GM18498 (cell line): ENCODE measurements at regions not wholly inside any gene's neighbourhood (a gene's known extent, or its start where the extent isn't known, plus 50 kb on each side); places are given as distances from the start of the nearest gene placed in this dataset.
"Not testable (repeated sequence)": the region's sequence is repeated elsewhere in the genome, so short reads cannot be mapped to it uniquely, and the experiment has no call there.

Experiments used
- ATAC-seq: cut with Tn5 transposase; IDR thresholded peaks from one replicate; pipeline ENCODE4 v1.9.1; 2021; ENCODE audit warnings: mild to moderate bottlenecking, moderate library complexity; ENCODE audit not compliant: unreplicated experiment

DNA sequence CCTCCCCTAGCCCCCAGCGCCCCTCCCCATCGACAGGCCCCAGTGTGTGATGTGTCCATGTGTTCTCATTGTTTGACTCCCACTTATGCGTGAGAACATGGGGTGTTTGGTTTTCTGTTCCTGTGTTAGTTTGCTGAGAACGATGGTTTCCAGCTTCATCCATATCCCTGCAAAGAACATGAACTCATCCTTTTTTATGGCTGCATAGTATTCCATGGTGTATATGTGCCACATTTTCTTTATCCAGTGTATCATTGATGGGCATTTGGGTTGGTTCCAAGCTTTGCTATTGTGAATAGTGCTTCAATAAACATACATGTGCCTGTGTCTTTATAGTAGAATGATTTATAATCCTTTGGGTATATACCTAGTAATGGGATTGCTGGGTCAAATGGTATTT, 107.6 kb upstream of the ADGRG2 start:
- not testable (repeated sequence) for ATAC-seq

DNA sequence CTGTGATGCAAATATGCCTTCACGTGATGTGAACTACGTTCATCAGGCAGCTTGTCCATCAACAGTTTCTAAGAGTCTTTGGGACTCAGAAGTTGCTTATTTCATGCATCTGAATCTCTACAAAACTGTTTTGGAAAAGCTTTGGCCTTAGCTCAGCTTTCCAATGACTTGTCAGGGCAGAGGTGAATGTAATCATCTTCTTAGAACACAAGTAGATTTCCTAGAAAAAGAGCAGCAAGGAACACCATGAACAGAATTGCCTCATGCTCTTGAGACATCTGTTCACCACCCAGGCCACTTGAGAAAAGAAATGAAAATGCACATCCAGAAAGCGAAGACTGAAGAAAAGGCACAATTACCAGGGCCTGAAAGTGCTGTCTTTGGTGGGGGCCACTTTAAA, 105.8 kb upstream of the PDHA1 start:
- no peak for ATAC-seq

DNA sequence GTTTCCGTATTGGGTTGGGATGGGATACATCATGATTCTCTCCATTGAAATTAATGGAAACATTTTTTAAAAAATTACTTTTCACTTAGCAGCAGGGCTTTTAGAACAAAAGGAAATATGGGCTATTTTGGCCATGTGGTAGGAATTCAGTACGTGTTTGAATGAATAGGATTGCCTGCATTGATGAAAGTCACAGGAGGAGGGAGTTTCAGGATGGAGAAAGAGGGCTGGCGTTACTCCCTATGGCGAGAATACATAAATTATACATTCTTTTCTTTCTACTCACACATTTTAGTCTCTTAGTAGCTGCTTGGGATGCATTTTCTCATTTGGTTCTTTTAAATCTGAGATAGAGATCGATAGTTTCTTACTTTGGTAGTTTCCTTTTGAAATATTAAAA, 100.3 kb upstream of the PDHA1 start:
- ATAC-seq: no peak

DNA sequence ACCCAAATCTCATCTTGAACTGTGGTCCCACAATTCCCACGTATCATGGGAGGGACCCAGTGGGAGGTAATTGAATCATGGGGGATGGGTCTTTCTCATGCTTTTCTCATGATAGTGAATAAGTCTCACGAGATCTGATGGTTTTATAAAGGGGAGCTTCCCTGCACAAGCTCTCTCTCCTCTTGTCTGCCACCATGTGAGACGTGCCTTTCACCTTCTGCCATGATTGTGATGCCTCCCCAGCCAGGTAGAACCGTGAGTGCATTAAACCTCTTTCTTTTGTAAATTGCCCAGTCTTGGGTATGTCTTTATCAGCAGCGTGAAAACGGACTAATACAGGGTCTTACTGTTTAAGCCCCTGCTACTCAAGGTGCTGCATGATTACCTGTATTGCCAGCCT, 98.8 kb upstream of the PDHA1 start:
- ATAC-seq: not testable (repeated sequence)

DNA sequence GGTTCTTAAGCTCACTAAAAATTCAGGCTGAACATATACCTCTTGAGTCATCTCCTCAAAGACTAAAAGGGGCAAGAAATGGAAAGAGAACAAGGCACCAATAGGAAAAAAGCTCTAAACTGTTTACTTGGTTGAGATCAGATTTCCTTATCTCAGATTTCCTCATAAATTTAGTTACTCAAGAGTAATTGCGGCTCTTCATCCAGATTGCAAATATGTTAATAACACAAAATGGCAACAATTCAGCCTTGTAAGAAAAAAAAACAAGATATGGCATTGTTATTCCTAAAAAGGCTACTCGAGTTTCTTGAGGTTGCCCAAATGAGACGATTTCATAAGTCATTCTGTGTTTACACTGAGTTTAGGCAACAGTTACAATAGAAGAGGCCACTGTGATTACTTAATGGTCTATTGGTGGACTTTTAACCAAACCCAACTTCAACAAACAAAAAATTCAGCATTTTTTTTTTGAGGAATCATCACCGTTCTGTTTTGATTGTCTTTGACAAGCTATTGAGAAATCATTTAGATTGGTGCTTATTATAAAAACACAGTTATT, 97.9 kb upstream of the PDHA1 start:
- ATAC-seq: no peak

DNA sequence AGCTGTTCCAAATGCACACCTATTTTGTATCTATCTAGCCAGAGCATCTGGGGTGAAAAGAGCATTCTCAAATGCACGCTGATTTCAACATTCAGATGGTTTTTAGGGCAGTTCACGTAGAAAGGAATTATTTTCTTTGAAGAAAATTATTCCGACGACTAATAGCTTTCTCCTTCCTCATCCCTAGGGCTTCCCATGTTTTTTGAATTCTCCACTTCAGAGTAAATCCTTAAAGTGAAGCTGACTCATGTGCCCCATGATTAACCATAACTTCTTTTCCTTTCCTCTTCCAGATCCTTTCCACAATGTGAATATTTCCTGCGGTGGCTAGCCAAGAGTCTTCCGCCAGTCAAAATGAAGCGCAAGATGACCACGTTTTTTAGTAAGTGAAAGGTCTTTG, 86.7 kb upstream of the PDHA1 start:
- no peak for ATAC-seq

DNA sequence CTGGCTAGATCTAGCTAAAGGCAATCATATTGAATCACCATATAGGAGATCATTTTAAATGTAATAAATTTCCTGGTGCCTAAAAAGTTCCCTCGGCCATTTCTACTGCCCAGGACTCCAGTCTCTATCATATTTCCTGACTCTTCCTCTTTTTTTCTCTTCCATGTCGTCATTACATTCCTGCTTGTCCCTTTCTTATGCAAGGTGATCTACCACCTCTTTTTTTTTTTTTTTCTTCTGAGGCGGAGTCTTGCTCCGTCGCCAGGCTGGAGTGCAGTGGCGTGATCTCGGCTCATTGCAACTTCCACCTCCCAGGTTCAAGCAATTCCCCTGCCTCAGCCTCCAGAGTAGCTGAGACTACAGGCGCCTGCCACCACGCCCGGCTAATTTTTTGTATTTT, 82.7 kb upstream of the PDHA1 start:
- ATAC-seq: not testable (repeated sequence)

DNA sequence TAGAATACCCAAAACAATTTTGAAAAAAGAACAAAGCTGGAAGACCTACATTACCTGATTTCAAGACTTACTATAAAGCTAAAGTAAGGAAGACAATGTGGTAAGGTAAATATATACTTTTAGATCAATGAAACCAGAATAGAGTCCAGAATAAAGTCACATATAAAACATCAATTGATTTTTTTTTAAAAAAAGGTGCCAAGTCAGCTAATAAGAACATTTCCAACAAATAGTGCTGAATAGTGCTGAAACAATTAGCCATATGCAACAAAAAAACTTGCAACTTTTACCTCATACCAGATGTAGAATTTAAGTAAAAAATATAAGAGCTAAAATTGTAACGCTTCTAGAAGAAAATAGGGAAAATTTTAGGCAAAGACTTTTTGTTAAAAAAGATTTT, 73.0 kb upstream of the PDHA1 start:
- no peak for ATAC-seq

DNA sequence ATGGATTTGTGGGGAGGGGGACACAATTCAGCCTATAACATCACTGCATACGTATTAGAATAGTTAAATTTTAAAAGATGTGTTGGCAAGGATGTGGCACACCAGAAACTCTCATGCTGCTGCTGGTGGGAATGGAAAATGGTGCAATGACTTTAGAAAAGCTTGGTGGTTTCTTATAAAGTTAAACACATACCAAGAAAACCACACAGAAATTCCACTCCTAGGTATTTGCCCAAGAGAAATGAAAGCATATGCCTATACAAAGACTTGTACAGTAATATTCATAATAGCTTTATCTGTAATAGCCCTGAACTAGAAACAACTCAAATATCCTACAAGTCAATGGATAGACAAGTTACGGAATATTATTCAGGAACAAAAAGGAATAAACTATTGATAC, 71.3 kb upstream of the PDHA1 start:
- ATAC-seq: no peak

DNA sequence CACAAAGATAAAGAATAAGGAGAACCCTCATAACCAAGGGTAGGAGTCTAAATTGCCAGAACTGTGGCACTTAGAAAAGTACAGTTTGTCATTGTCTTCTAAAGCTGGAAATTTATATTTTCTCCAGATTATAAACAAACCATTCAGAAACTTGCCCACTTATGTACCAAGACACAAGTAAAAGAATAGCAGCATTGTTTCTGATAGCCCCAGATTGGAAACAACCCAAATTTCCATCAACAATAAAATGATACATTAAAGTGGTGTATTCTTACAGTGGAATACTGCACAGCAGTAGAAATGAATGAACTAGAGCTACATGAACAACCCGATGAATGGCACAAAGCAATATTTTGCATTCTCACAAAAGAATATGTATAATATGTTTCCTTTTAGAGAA, 63.1 kb upstream of the PDHA1 start:
- ATAC-seq: no peak

DNA sequence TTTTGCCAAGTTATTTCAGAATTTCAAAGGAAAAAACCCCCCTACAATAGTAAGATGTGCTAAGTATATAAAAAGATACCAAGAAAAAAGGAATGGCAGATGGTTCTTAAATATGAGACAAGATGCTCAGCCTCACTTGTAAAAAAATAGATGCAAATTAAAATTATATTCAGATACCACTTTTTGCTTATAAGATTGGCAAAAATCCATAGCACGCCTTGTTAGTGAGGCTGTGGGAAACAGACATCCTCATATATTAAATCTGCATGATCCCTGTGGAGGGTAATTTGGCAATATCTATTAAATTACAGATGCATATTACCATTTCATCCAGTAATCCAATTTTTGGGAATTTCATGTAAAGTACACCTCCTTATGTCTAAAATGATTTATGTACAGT, 62.5 kb upstream of the PDHA1 start:
- no peak for ATAC-seq

DNA sequence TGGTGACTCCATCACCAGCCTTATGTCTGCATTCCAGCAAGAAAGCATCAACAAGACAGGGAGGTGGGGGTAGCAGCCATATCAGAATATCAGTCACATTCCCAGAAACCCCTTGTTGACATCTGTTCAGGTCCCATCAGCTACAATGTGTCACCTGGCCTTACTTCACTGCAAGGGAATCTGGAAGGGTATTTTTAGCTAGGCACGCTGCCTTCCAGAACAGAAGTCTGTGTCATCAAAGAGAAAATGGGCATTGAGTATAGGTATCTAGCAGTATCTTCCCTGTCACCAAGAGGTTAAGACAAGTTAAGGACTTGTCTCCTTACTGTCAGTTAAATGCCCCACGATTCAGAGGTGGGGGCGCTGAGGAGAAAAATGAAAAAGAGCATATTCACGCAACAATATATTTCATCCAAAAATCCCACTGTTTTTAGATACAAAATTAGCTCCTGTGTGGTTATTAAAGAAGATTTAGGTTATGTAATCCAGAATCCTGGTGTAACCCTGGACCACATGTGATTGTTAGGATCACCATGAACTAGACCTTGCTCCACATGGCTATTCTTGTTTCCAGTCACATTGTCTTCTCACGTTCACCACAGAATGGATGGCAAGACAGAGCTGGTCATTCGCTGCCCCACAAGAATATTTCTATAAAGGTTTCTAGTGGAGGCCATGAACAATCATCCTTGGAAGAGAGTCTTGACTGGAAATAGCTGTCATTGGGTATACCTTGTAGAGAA, 60.0 kb upstream of the PDHA1 start:
- no peak for ATAC-seq

DNA sequence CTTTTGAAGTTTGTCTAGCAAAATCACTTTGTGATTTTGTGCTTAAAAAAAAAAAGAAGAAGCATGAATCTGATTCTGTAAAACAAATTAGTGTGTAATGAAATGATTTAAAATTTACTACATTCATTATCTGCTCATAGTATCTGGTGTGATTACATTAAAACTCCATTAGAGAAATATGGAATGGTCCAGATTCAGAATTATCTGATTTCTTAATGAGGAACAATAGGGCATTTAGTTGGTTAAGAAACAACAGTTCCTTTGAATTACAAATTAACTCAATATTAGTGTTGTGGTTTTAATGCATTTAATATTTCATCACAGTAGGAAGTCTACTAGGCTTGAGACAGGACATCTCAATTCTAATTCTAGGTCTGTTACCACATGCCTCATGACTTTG, 57.9 kb upstream of the PDHA1 start:
- no peak for ATAC-seq

DNA sequence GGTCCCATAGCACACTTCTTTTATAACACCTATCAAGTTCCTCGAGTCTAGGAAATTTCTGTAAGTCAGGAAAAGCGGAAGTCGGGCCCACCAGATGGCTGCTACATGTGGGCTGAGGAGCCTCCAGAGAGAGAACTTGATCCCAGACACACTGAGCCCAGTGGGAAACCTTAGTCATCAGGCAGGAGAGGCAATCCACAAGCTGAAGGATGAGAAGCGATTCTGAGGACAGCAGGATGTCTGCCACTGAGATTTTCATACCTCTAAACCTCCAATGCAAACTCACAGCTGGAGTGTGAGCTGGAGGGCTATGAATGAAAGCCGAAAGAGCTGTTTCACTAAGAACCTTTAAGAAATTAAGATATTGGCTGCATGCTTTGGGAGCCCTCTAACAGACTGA, 52.6 kb upstream of the PDHA1 start:
- no peak for ATAC-seq

DNA sequence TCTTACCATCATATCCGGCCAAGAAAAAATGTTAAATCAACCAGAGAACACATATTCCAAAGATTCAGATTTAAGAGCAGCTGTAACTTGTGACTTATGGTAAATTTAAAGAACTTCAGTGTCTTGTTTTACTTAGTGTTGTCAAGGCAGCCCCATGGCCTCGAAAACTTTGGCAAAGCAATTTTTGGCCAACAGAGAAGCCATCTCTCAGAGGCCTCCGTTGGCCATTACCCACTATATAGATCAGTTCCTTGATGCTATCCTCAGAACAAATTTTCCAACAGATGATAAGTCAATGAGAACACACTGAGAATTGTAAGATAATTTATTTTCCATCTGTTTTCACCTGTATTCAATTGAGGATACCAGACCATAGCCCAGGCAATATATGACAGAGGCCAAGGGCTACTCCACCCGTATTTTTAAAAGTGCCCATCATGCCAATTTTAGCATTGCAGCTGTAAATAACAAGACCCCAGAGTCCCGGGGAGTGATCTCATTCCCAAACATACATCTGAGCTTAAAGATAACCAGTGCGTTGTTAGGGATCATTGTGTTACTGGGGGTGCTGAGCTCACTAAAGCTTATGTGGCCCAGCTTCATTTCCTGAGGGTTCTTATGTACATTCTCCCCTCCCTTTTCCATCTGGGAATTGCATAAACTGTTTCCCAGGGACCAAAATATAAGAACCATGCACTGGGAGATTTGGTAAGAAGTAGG, 50.0 kb upstream of the PDHA1 start:
- ATAC-seq: no peak
